NCI-H82 (cell line): ENCODE measurements at regions not wholly inside any gene's neighbourhood (a gene's known extent, or its start where the extent isn't known, plus 50 kb on each side); places are given as distances from the start of the nearest gene placed in this dataset.
A peak's percentile ranks its signal among the peaks of the same experiment; 100 is the strongest.

Experiments
- DNase-seq: peaks from one replicate; lab custom pipeline; 2025; lab: John Stamatoyannopoulos, UW

DNA sequence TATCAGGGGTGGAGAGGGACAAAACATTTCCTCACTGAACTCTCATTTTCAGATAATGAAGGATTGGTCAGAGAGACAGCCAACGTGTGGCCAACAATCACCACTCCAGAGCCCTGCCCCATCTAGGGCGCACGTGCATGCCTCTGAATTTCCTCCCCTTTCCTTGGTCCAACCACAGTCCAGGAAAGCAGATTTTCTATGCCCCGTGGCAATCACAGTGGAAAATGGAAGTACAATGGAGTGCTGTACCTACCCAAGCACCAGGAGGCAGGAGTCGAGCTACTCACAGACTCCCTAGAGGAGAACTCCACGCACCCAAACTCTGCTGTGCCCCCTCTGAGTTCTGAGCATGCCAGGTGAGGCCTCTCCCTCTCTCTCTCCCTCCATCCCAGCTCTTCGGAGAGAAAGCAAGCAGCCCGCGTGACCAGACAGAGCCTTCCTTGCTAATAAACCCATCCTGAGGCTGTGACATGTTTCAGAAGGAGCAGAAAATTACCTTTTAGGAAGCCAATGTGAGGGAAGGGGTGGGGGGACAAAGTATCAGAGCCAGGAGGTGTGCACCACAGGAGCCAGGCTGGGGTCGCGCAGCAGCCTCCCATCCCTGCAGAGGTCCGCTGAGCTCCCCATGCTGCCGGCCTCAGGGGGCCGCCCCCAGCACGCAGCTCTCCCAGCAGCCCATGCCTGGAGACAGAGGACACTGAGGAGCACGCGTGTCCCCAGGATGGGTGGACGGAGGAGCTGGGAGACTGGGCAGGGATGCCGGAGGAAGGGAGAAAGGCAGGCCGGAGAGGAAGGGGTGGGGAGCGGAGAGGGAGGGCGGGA, 73.4 kb downstream of the PITPNM2 start:
- no peak for DNase-seq

GRCh38 chr12:123076604-123077297, 74.1 kb downstream of the PITPNM2 start:
- no peak for DNase-seq

DNA sequence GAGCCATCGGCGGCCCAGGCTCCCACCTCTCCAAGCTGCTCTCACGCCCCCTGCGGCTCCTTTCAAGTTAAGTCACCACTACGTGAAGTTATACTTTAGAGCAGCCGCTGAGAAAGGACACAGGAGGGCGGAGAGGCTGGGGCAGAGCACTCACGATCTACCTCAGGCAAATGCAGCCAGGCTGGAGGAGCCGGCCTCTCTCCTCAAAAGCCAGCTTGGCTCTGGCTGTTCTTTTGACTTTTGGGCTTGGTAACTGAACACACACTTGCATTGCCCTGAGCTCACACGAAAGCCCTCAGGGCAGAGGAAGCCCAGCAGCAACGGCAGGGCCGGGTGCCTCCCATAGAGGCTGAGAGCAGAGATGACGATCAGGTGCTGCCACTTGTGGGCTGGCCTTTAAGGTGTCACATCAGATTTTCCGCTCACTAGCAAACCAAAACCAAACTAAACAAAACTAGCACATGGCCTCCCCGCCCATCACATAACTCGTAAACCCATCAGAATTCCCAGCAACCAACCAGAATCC, 75.2 kb downstream of the PITPNM2 start:
- peak; percentile 51 for DNase-seq

DNA sequence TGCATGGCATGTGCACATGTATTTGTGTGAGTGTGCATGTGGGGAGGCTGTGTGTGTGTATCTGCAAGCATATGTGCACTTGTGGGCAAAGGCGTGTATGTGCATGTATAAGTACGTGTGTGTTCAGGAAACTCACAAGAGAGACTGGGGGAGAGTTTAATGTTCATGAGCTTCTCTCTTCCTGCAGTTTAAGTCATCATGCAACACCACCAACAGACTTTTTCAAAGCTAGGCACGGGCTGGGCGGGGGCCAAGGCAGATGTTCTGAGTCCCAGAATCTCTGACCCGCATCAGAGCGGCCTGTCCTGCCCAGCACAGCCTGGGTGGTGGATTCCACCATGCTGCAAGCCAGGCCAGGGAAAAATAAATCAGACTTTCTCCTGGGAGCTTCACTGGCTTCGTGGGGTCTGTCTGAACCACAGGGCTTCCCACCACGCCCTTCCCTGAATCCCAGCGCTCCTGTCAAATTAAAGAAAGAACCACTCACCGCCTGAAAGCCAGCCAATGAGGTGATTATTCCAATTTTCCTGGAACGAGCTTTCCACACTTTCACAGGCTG, 75.7 kb downstream of the PITPNM2 start:
- no peak for DNase-seq

DNA sequence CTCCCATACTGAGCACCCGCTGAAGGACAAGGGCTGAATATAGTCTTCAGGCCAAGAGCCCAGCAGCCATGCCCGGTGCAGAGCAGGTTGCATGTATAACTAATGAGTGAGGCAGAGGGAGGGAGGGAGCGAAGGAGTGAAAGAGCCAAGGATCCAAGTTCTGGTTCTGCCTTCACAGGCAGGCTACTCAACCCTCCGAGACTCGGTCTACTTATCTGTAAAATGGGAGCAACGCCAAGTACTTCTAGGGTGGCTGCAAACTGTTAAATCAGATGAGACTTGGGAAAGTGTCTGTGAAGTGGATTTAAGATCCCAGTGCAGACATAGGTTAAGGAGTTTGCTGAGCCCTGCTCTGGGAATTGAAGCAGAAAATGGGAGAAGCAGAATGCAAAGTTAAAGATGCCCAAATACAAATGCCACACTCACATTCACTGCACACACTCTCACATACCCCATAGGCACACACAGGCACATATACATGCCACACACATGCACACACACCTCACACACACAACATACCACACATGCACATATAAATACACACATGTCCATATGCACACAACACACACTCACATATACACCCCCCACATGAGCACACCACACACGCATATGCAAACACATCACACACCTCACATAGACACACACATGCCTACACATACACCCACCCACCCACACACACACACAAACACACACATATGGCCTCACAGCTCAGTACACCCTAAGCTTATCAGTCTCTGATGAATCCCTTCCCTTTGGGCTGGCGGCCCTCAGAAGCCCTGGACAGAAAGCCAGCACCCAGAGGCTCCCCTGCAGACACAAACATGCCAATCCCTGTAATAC, 76.7 kb downstream of the PITPNM2 start:
- no peak for DNase-seq

GRCh38 chr12:123073292-123073691, 77.6 kb downstream of the PITPNM2 start:
- no peak for DNase-seq

DNA sequence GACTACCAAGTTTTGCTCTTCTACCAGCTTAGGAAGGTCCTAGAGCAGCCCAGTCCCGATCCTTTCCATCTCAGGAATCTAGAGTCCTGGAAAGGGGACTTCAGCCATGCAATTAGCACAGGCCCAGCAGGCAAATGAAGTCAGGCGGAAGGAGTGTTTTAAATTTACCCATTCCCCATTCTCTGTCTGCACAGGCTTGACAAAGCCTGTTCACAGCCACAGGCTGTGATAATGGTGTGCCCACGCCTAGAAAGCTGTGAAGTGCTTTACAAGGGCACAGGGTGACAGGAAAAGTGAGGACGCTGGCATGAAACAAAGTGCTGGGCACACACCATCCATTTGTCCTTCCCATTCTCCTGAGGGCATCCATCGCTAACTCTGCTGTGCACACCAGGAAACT, 79.0 kb downstream of the PITPNM2 start:
- DNase-seq, result no peak

GRCh38 chr12:123071099-123071800, 79.6 kb downstream of the PITPNM2 start:
- DNase-seq, result no peak

GRCh38 chr12:123070267-123071081, 80.4 kb downstream of the PITPNM2 start:
- DNase-seq, result no peak

DNA sequence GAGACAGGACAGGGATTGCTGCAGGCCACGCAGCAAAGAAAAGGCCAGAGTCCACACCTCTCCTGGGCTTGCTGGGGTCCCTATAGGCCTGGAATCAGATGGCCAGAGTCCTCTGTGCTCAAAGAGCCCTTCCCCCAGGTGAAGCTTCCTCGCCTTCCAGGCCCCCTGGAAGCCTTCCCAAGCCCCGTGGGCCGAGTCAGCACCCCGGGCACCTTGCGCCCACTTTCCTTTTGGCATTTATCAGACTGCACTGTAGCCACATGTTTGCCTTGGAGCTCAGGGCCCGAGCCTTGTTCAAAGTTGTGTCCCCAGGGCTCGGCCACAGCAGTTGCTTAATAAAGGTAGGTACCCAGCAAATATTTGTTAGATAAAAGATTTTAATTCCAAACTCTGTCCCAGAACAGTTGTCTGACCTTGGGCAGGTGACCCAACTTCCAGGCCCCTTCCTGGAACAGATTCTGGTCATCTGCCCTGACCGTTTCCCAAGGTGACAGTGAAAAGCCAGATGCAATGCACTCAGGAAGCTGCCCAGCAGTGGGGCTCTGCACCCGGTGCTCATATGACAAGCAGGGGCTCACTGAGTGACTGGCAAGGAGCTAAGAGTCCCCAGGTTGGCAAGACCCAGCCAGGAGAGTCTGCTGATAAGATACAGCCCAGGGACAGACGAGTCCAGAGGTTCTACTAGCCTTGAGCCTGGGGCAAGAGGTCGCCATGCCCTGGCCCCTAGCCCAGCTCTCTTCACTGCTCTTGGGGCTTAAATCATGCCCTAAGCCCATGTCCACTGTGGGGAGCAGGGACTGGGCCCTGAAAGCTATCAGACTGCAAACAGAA, 81.2 kb downstream of the PITPNM2 start:
- DNase-seq, result no peak

- DNase-seq, result no peak
These were observed 83.2 kb downstream of the PITPNM2 start for GRCh38 chr12:123067654-123068053.

DNA sequence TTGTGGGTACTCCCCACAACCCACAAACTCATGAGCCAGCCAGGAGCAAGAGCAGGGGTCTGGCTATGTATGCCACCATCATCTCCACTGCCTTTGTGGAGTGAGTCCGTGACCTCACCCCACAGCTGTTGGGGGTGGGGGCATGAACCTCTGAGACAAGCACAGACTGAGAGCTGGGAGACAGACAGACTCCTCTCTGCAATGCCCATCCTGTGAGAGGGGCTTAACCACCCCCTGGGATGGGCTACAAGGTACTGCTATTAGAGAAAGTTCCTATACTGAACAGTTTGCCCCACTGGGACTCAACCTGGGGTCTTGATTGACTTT, 84.5 kb downstream of the PITPNM2 start:
- no peak for DNase-seq

GRCh38 chr12:123065676-123066383, 85.1 kb downstream of the PITPNM2 start:
- DNase-seq, result no peak

- no peak for DNase-seq
These were observed 84.6 kb downstream of the ARL6IP4 start for GRCh38 chr12:123064885-123065619.

DNA sequence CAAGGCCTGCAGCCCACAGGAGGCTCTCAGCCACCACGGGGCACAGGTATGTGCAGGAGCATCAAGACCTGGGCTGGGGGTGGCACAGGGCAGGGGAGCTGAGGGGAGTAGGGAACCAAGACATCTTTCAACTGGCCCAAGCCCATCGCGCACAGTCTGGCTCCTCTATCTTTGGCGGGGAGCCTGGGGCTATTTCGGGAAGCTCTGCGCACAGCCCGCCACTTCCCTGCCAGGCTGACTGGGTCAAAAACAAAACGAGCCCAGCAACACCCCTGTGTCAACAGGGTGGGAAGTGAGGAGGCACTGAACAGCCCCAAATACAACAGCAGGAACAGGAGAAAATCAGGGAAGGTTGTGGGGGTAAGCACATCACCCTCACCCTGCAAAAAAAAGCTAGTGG, 83.9 kb downstream of the ARL6IP4 start:
- DNase-seq, result no peak

- DNase-seq, result peak; percentile 66
These were observed 83.1 kb downstream of the ARL6IP4 start for GRCh38 chr12:123063535-123063934.

DNA sequence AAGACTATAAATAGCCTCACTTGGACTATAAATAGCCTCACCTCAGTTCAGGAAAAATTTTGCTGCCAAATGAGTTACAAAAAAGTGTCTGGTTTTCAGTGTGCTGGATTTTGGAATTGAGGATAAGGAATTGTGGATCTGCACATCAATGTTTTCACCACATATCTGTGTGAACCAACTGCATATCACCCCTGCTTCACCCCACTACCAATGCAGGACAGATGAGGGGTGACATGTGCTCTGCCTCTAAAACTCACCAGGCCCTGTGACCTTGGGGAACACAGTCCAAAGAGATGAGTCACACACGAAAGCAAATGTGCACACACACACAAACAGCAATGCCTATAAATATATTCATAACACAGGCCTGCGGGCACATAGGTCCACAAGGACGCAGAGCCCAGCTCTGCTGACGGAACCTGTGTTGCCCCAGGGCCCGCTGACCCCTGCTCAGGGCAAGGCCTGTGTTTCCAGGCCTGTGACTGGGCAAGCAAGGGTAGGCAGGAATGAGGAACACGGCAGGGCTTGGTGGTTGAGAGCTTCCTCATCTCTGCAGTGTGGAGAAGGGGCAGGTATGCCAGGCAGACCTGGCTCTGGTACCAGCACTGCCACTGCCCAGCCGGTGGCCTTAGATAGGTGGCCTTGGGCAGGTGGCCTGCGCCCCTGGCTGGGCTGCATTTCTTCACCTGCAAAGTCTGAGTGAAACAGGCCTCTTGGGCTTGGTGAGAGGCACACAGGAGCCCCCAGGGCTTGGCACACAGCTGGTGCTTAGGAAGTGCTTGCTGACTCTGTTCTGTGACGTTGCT, 82.4 kb downstream of the ARL6IP4 start:
- no peak for DNase-seq
